NCI-H1092 (cell line): ENCODE measurements at regions not wholly inside any gene's neighbourhood (a gene's known extent, or its start where the extent isn't known, plus 50 kb on each side); places are given as distances from the start of the nearest gene placed in this dataset.

Experiments
- DNase-seq: peaks from one replicate; lab custom pipeline; 2025; lab: John Stamatoyannopoulos, UW

GRCh38 chr22:49507607-49508292 is 319.9 kb downstream of the BRD1 start:
- no peak for DNase-seq

- no peak for DNase-seq
Measured at GRCh38 chr22:49506010-49506400, 321.7 kb downstream of the BRD1 start.

- DNase-seq = no peak
Measured at GRCh38 chr22:49505337-49506009, 322.2 kb downstream of the BRD1 start.

- DNase-seq = no peak
Measured at GRCh38 chr22:49503896-49504521, 323.7 kb downstream of the BRD1 start.

GRCh38 chr22:49503321-49503720 is 324.4 kb downstream of the BRD1 start:
- DNase-seq = no peak

- no peak for DNase-seq
Measured at GRCh38 chr22:49502126-49502826, 325.4 kb downstream of the BRD1 start.

GRCh38 chr22:49500942-49501395 is 326.7 kb downstream of the BRD1 start:
- no peak for DNase-seq

- no peak for DNase-seq
Measured at GRCh38 chr22:49500076-49500460, 327.6 kb downstream of the BRD1 start.

- DNase-seq = no peak
Measured at GRCh38 chr22:49499433-49500075, 328.1 kb downstream of the BRD1 start.

- DNase-seq = no peak
Measured at GRCh38 chr22:49497266-49497665, 330.4 kb downstream of the BRD1 start.

- DNase-seq = no peak
Measured at GRCh38 chr22:49494555-49494954, 333.1 kb downstream of the BRD1 start.

- no peak for DNase-seq
Measured at GRCh38 chr22:49492741-49493251, 334.9 kb downstream of the BRD1 start.

GRCh38 chr22:49492308-49492707 is 335.4 kb downstream of the BRD1 start:
- DNase-seq = no peak

- no peak for DNase-seq
Measured at GRCh38 chr22:49491726-49492125, 335.9 kb downstream of the BRD1 start.

- DNase-seq = no peak
Measured at GRCh38 chr22:49491221-49491635, 336.4 kb downstream of the BRD1 start.

GRCh38 chr22:49490692-49491091 is 337.0 kb downstream of the BRD1 start:
- DNase-seq = no peak

GRCh38 chr22:49489821-49490220 is 337.9 kb downstream of the BRD1 start:
- DNase-seq = no peak

GRCh38 chr22:49488943-49489342 is 338.7 kb downstream of the BRD1 start:
- DNase-seq = no peak

- DNase-seq = no peak
Measured at GRCh38 chr22:49487950-49488349, 339.7 kb downstream of the BRD1 start.

- no peak for DNase-seq
Measured at GRCh38 chr22:49486225-49486624, 341.4 kb downstream of the BRD1 start.

- DNase-seq = no peak
Measured at GRCh38 chr22:49483946-49484345, 343.7 kb downstream of the BRD1 start.
